H9 (cell line): ENCODE measurements at regions not wholly inside any gene's neighbourhood (a gene's known extent, or its start where the extent isn't known, plus 50 kb on each side); places are given as distances from the start of the nearest gene placed in this dataset.

ENCODE experiments used
- DNase-seq: peaks from one replicate; pipeline ENCODE4 v3.0.0-alpha.2; 2017
- H2AFZ ChIP-seq: one replicate; pipeline ENCODE4 v1.6.1; 2013; ENCODE audit warnings: mild to moderate bottlenecking, low read length, control low read depth, moderate library complexity
- H2AK5ac ChIP-seq: 2 replicates; pipeline ENCODE4 v1.6.1; 2013; ENCODE audit warnings: low read length, control low read depth, mixed read lengths; ENCODE audit not compliant: insufficient read length
- H2BK120ac ChIP-seq: one replicate; pipeline ENCODE4 v1.6.1; 2013; ENCODE audit warnings: low read depth, mild to moderate bottlenecking, low read length, control low read depth, inconsistent platforms; ENCODE audit not compliant: poor library complexity, severe bottlenecking
- H2BK12ac ChIP-seq: 2 replicates; pipeline ENCODE4 v1.6.1; 2013; ENCODE audit warnings: low read length, control low read depth, mixed read lengths, low read depth; ENCODE audit not compliant: insufficient read length
- H2BK15ac ChIP-seq: 2 replicates; pipeline ENCODE4 v1.6.1; 2013; ENCODE audit warnings: low read depth, low read length, control low read depth
- H2BK20ac ChIP-seq: one replicate; pipeline ENCODE4 v1.6.1; 2013; ENCODE audit warnings: low read depth, mild to moderate bottlenecking, low read length, control low read depth, inconsistent platforms; ENCODE audit not compliant: poor library complexity, severe bottlenecking
- H2BK5ac ChIP-seq: 2 replicates; pipeline ENCODE4 v1.6.1; 2013; ENCODE audit warnings: low read length, control low read depth, mixed read lengths; ENCODE audit not compliant: insufficient read length
- H3K14ac ChIP-seq: 2 replicates; pipeline ENCODE4 v1.6.1; 2013; ENCODE audit warnings: low read length, control low read depth; ENCODE audit not compliant: insufficient read depth
- H3K18ac ChIP-seq: 2 replicates; pipeline ENCODE4 v1.6.1; 2013; ENCODE audit warnings: low read depth, mild to moderate bottlenecking, mixed read lengths, low read length, control low read depth; ENCODE audit not compliant: insufficient read length
- H3K23ac ChIP-seq: 2 replicates; pipeline ENCODE4 v1.6.1; 2013; ENCODE audit warnings: low read length, control low read depth, mixed read lengths, low read depth; ENCODE audit not compliant: insufficient read length
- H3K23me2 ChIP-seq: 2 replicates; pipeline ENCODE4 v1.6.1; 2013; ENCODE audit warnings: low read depth, mild to moderate bottlenecking, mixed read lengths, low read length, control low read depth; ENCODE audit not compliant: insufficient read length, poor library complexity, severe bottlenecking
- H3K27ac ChIP-seq: 2 replicates; pipeline ENCODE4 v1.5.1; 2013; ENCODE audit warnings: low read length, control low read depth, mixed read lengths, low read depth; ENCODE audit not compliant: insufficient read length
- H3K27me3 ChIP-seq: 2 replicates; pipeline ENCODE4 v1.6.1; 2013; ENCODE audit warnings: low read length, control low read depth, inconsistent platforms; ENCODE audit not compliant: insufficient read depth
- H3K4ac ChIP-seq: 2 replicates; pipeline ENCODE4 v1.6.1; 2013; ENCODE audit warnings: low read depth, mild to moderate bottlenecking, control low read depth, inconsistent platforms, low read length, moderate library complexity
- H3K4me1 ChIP-seq: 2 replicates; pipeline ENCODE4 v1.6.1; 2013; ENCODE audit warnings: low read length, control low read depth, inconsistent platforms; ENCODE audit not compliant: insufficient read depth
- H3K4me2 ChIP-seq: 2 replicates; pipeline ENCODE4 v1.6.1; 2013; ENCODE audit warnings: low read length, control low read depth, mixed read lengths; ENCODE audit not compliant: insufficient read length, insufficient read depth
- H3K56ac ChIP-seq: 2 replicates; pipeline ENCODE4 v1.6.1; 2013; ENCODE audit warnings: low read depth, mild to moderate bottlenecking, mixed read lengths, low read length, control low read depth; ENCODE audit not compliant: insufficient read length
- H3K79me1 ChIP-seq: 2 replicates; pipeline ENCODE4 v1.6.1; 2013; ENCODE audit warnings: low read depth, mild to moderate bottlenecking, moderate library complexity, low read length, control low read depth, inconsistent platforms; ENCODE audit not compliant: insufficient read depth, poor library complexity, severe bottlenecking
- H3K79me2 ChIP-seq: 2 replicates; pipeline ENCODE4 v1.6.1; 2013; ENCODE audit warnings: low read length, control low read depth, inconsistent platforms; ENCODE audit not compliant: insufficient read depth
- H3K9ac ChIP-seq: 2 replicates; pipeline ENCODE4 v1.6.1; 2013; ENCODE audit warnings: low read length, control low read depth, mixed read lengths; ENCODE audit not compliant: insufficient read length; ENCODE audit errors: extremely low read depth
- H3K9me3 ChIP-seq: one replicate; pipeline ENCODE4 v1.6.1; 2013; ENCODE audit warnings: low read depth, low read length, inconsistent platforms; ENCODE audit not compliant: control insufficient read depth
- H3T11ph ChIP-seq: one replicate; pipeline ENCODE4 v1.6.1; 2013; ENCODE audit warnings: mild to moderate bottlenecking, low read length, control low read depth, inconsistent platforms
- H4K20me1 ChIP-seq: one replicate; pipeline ENCODE4 v1.6.1; 2013; ENCODE audit not compliant: control insufficient read depth, insufficient read length, insufficient read depth
- H4K5ac ChIP-seq: 2 replicates; pipeline ENCODE4 v1.6.1; 2013; ENCODE audit warnings: low read depth, mild to moderate bottlenecking, mixed read lengths, low read length, control low read depth; ENCODE audit not compliant: insufficient read length
- H4K8ac ChIP-seq: replicated peaks from 2 replicates; pipeline ENCODE4 v1.6.1; 2013; ENCODE audit warnings: low read length, control low read depth, mixed read lengths, low read depth; ENCODE audit not compliant: insufficient read length
- H4K91ac ChIP-seq: 2 replicates; pipeline ENCODE4 v1.6.1; 2013; ENCODE audit warnings: low read depth, mild to moderate bottlenecking, moderate library complexity, mixed read lengths, low read length, control low read depth; ENCODE audit not compliant: insufficient read length
- H3K27ac Mint-ChIP-seq, 3 experiments: 2 replicates in 2 of 3; 3 replicates in 1 of 3; pipeline ENCODE4 v1.8.0; 2020 to 2021; ENCODE audit warnings: mixed read lengths in 3 of 3, mild to moderate bottlenecking in 1 of 3, moderate library complexity in 1 of 3
- H3K27me3 Mint-ChIP-seq: 2 replicates; pipeline ENCODE4 v1.8.0; 2021; ENCODE audit warnings: low read depth, mild to moderate bottlenecking, moderate library complexity, mixed read lengths
- H3K36me3 Mint-ChIP-seq, 3 experiments: 2 replicates in 2 of 3; 3 replicates in 1 of 3; pipeline ENCODE4 v1.8.0; 2020 to 2021; ENCODE audit warnings: low read depth in 3 of 3, mixed read lengths in 3 of 3; ENCODE audit not compliant: insufficient read depth in 1 of 3
- H3K4me1 Mint-ChIP-seq, 2 experiments: 2 replicates each; pipeline ENCODE4 v1.8.0; 2020; ENCODE audit warnings: mixed read lengths in 2 of 2
- H3K4me3 Mint-ChIP-seq, 2 experiments: 2 replicates in 1 of 2; 3 replicates in 1 of 2; pipeline ENCODE4 v1.8.0; 2020 to 2021; ENCODE audit warnings: mild to moderate bottlenecking in 2 of 2, mixed read lengths in 2 of 2, moderate library complexity in 1 of 2
- H3K9me3 Mint-ChIP-seq, 2 experiments: 2 replicates in 1 of 2; 3 replicates in 1 of 2; pipeline ENCODE4 v1.8.0; 2020; ENCODE audit warnings: mild to moderate bottlenecking in 2 of 2, mixed read lengths in 2 of 2, moderate library complexity in 1 of 2
- WGBS: extraction: QIAGEN DNeasy Blood & Tissue Kit; methylation state at CpG from one replicate; pipeline ENCODE4 v1.1.7; 2013; ENCODE audit warnings: missing lambda C conversion rate, low lambda C conversion rate, mixed read lengths; ENCODE audit not compliant: insufficient read length; ENCODE audit errors: extremely low coverage; 5-methylcytosine and 5-hydroxymethylcytosine counted together
- TF ChIP-seq, protein P1 (sequence below): fragments of 200-600 bp; sonication (generic); conservative IDR thresholded peaks from 3 replicates; pipeline ENCODE4 v1.8.0; 2021; ENCODE audit warnings: antibody characterized with exemption, mild to moderate bottlenecking

- H3K79me2 ChIP-seq = peaks cover 4% of the 10 kb centered on the region; the same call in 1 of the 2 replicates
- TF ChIP-seq, protein P1, sequence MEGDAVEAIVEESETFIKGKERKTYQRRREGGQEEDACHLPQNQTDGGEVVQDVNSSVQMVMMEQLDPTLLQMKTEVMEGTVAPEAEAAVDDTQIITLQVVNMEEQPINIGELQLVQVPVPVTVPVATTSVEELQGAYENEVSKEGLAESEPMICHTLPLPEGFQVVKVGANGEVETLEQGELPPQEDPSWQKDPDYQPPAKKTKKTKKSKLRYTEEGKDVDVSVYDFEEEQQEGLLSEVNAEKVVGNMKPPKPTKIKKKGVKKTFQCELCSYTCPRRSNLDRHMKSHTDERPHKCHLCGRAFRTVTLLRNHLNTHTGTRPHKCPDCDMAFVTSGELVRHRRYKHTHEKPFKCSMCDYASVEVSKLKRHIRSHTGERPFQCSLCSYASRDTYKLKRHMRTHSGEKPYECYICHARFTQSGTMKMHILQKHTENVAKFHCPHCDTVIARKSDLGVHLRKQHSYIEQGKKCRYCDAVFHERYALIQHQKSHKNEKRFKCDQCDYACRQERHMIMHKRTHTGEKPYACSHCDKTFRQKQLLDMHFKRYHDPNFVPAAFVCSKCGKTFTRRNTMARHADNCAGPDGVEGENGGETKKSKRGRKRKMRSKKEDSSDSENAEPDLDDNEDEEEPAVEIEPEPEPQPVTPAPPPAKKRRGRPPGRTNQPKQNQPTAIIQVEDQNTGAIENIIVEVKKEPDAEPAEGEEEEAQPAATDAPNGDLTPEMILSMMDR = no peak
- H2AK5ac ChIP-seq = no peak overlapping the region
- H4K91ac ChIP-seq = no peak overlapping the region
- H2AFZ ChIP-seq = no peak overlapping the region
- no peaks in the 10 kb centered on the region for H3K9me3 Mint-ChIP-seq
- no peak overlapping the region for H3K27ac ChIP-seq
- no peak overlapping the region for H3T11ph ChIP-seq
- no peak overlapping the region for H4K8ac ChIP-seq
- no peak overlapping the region for H3K14ac ChIP-seq
- DNase-seq = no peak
- H3K18ac ChIP-seq = no peak overlapping the region
- H3K27me3 ChIP-seq = no peaks in the 10 kb centered on the region
- 100% methylated on average over 1 of the region's 6 CpGs for WGBS
- H3K4me2 ChIP-seq = no peak overlapping the region
- no peak overlapping the region for H2BK5ac ChIP-seq
- peaks cover 2% of the 10 kb centered on the region; the same call in 1 of the 2 replicates for H3K4me1 ChIP-seq
- no peak overlapping the region for H3K23ac ChIP-seq
- peaks cover 16 to 21% of the 10 kb centered on the region in 2 experiments for H3K4me1 Mint-ChIP-seq
- no peak overlapping the region for H3K4me3 Mint-ChIP-seq
- H3K79me1 ChIP-seq = no peaks in the 10 kb centered on the region
- H3K56ac ChIP-seq = no peak overlapping the region
- no peak overlapping the region for H3K9ac ChIP-seq
- H4K5ac ChIP-seq = no peak overlapping the region
- no peak overlapping the region for H3K4ac ChIP-seq
- no peak overlapping the region for H2BK120ac ChIP-seq
- no peaks in the 10 kb centered on the region for H3K27me3 Mint-ChIP-seq
- no peak overlapping the region for H2BK15ac ChIP-seq
- no peaks in the 10 kb centered on the region for H3K23me2 ChIP-seq
- no peak overlapping the region for H3K27ac Mint-ChIP-seq
- H2BK12ac ChIP-seq = no peak overlapping the region
- H3K36me3 Mint-ChIP-seq = peaks cover 3 to 9% (median 9%) of the 10 kb centered on the region in 3 experiments; a peak in 4 of 7 replicates
- no peak overlapping the region for H2BK20ac ChIP-seq
- no peaks in the 10 kb centered on the region for H3K9me3 ChIP-seq
- H4K20me1 ChIP-seq = no peaks in the 10 kb centered on the region
Measured at GRCh38 chr17:77296769-77297409, 156.1 kb downstream of the SEC14L1 start.
